ENCODE measurements at regions not wholly inside any gene's neighbourhood (a gene's known extent, or its start where the extent isn't known, plus 50 kb on each side); places are given as distances from the start of the nearest gene placed in this dataset.

GRCh38 chr5:74042559-74042958 is 416.6 kb downstream of the ARHGEF28 start (continued):
- no peak for TF ChIP-seq ZNF462 (CRISPR knock-in tag; IDR thresholded peaks at IDR 0.05)
- no peak for TF ChIP-seq ETS1 (IDR thresholded peaks at IDR 0.05)
- no peak for TF ChIP-seq CREB1 (CRISPR knock-in tag; IDR thresholded peaks at IDR 0.05; ENCODE audit: low read depth)

- Mint-ChIP-seq H3K9me3 (no peaks in the 10 kb centered on the region), H3K4me3 (no peak overlapping the region), H3K36me3 (ENCODE audit: low read depth) (no peaks in the 10 kb centered on the region), H3K27me3 (ENCODE audit: insufficient read depth, low read depth, poor library complexity) (no peaks in the 10 kb centered on the region), H3K4me1 (peaks cover 6% of the 10 kb centered on the region; the same call in 2 of the 3 replicates), H3K27ac (no peak overlapping the region)
- Histone ChIP-seq H2AFZ (no peak overlapping the region), H3K27ac (ENCODE audit: low read depth) (no peak overlapping the region), H3K4me2 (no peak overlapping the region), H3K4me1 (ENCODE audit: insufficient read depth) (no peaks in the 10 kb centered on the region), H3F3A (replicated peaks; ENCODE audit: low read depth) (no peaks in the 10 kb centered on the region), H3K79me2 (replicated peaks; ENCODE audit: insufficient read depth) (no peaks in the 10 kb centered on the region), H3K27me3 (ENCODE audit: insufficient read depth) (no peaks in the 10 kb centered on the region), H4K20me1 (replicated peaks; ENCODE audit: insufficient read depth) (no peaks in the 10 kb centered on the region), H3K9me2 (ENCODE audit: insufficient read depth) (no peaks in the 10 kb centered on the region), H3K36me3 (ENCODE audit: insufficient read depth) (no peaks in the 10 kb centered on the region), H3K4me3 (no peak overlapping the region)
- no peak for DNase-seq (ENCODE audit: low spot score)
- no peak for ATAC-seq
- TF ChIP-seq ZNF462 (CRISPR knock-in tag; IDR thresholded peaks at IDR 0.05) (no peak), CREB1 (CRISPR knock-in tag; IDR thresholded peaks at IDR 0.05; ENCODE audit: low read depth) (no peak), JUNB (IDR thresholded peaks at IDR 0.05; ENCODE audit: unreplicated experiment) (no peak), CTCF (conservative IDR thresholded peaks at IDR 0.05; ENCODE audit: low read depth in 2 of 2) (no peak), STAT1 (IDR thresholded peaks at IDR 0.05; ENCODE audit: unreplicated experiment) (no peak)
These were observed 415.9 kb downstream of the ARHGEF28 start for GRCh38 chr5:74041913-74042312.

Data from GM23338 (cell line).